ENCODE measurements at regions not wholly inside any gene's neighbourhood (a gene's known extent, or its start where the extent isn't known, plus 50 kb on each side); places are given as distances from the start of the nearest gene placed in this dataset.

GRCh38 chr18:56158676-56159075, 479.7 kb downstream of the TXNL1 start:
- H2AFZ ChIP-seq (ENCODE audit: control insufficient read depth, low read depth, low read length) = no peak overlapping the region
- ATAC-seq (no peak), FAIRE-seq (no peak), DNase-seq (ENCODE audit: low read depth, low spot score) (no peak)
- ChIA-PET CTCF (no interaction called here), RAD21 (ENCODE audit: unreplicated experiment) (no interaction called here), SMC1A (ENCODE audit: uncharacterized antibody, unreplicated experiment) (no interaction called here), POLR2A (no interaction called here)
- H3K36me3 ChIP-seq (ENCODE audit: control insufficient read depth in 2 of 2, insufficient read depth in 2 of 2, low read length in 1 of 2) = no peaks in the 10 kb centered on the region
- H3K9ac ChIP-seq (ENCODE audit: control insufficient read depth, insufficient read depth, low read length) = no peak overlapping the region
- H3K9me3 ChIP-seq (replicated peaks; ENCODE audit: control insufficient read depth, insufficient read depth, low read length) = no peaks in the 10 kb centered on the region
- no peaks in the 10 kb centered on the region for H3K4me1 ChIP-seq (ENCODE audit: control insufficient read depth, insufficient read depth, low read length)
- intact Hi-C loops (cut with micrococcal nuclease; ENCODE audit: unreplicated experiment) (no loop called here), in situ Hi-C loops (cut with MboI) (no loop called here)
- no peak for TF ChIP-seq RELA (IDR thresholded peaks at IDR 0.05; ENCODE audit: borderline replicate concordance, partially characterized antibody)
- no peak for TF ChIP-seq IRF4 (IDR thresholded peaks at IDR 0.05; ENCODE audit: low read depth, low read length)
- no peak for TF ChIP-seq GABPA (IDR thresholded peaks at IDR 0.05; ENCODE audit: low read depth)
- BruUV-seq (replicated peaks) = no TSS peak
- no peaks in the 10 kb centered on the region for H3K79me2 ChIP-seq (ENCODE audit: control insufficient read depth, insufficient read depth, low read length)
- no peak overlapping the region for H3K4me2 ChIP-seq (ENCODE audit: control insufficient read depth, insufficient read depth)
- no peak overlapping the region for H3K4me3 ChIP-seq
- no peaks in the 10 kb centered on the region for H3K27me3 ChIP-seq (replicated peaks in 1 of 2; ENCODE audit: control insufficient read depth in 2 of 2, insufficient read depth in 2 of 2, low read length in 1 of 2)
- no peaks in the 10 kb centered on the region for H4K20me1 ChIP-seq (ENCODE audit: control insufficient read depth, insufficient read depth)
- no peak overlapping the region for H3K27ac ChIP-seq (ENCODE audit: control insufficient read depth, insufficient read depth)

GRCh38 chr18:56157541-56157940, 480.9 kb downstream of the TXNL1 start:
- H2AFZ ChIP-seq (ENCODE audit: control insufficient read depth, low read depth, low read length) = no peak overlapping the region
- ChIA-PET POLR2A (no interaction called here), RAD21 (ENCODE audit: unreplicated experiment) (no interaction called here), SMC1A (ENCODE audit: uncharacterized antibody, unreplicated experiment) (no interaction called here), CTCF (no interaction called here)
- no TSS peak for BruUV-seq (replicated peaks)
- H3K4me2 ChIP-seq (ENCODE audit: control insufficient read depth, insufficient read depth) = no peak overlapping the region
- intact Hi-C loops (cut with micrococcal nuclease; ENCODE audit: unreplicated experiment) (no loop called here), in situ Hi-C loops (cut with MboI) (no loop called here)
- no peaks in the 10 kb centered on the region for H3K27me3 ChIP-seq (replicated peaks in 1 of 2; ENCODE audit: control insufficient read depth in 2 of 2, insufficient read depth in 2 of 2, low read length in 1 of 2)
- H3K4me1 ChIP-seq (ENCODE audit: control insufficient read depth, insufficient read depth, low read length) = no peaks in the 10 kb centered on the region
- H3K9me3 ChIP-seq (replicated peaks; ENCODE audit: control insufficient read depth, insufficient read depth, low read length) = no peaks in the 10 kb centered on the region
- DNase-seq (ENCODE audit: low read depth, low spot score) (no peak), FAIRE-seq (no peak), ATAC-seq (no peak)
- no peak overlapping the region for H3K4me3 ChIP-seq
- H3K9ac ChIP-seq (ENCODE audit: control insufficient read depth, insufficient read depth, low read length) = no peak overlapping the region
- no peaks in the 10 kb centered on the region for H3K36me3 ChIP-seq (ENCODE audit: control insufficient read depth in 2 of 2, insufficient read depth in 2 of 2, low read length in 1 of 2)
- H3K27ac ChIP-seq (ENCODE audit: control insufficient read depth, insufficient read depth) = no peak overlapping the region
- no peaks in the 10 kb centered on the region for H4K20me1 ChIP-seq (ENCODE audit: control insufficient read depth, insufficient read depth)
- no peaks in the 10 kb centered on the region for H3K79me2 ChIP-seq (ENCODE audit: control insufficient read depth, insufficient read depth, low read length)
- TF ChIP-seq E4F1 (IDR thresholded peaks at IDR 0.05; ENCODE audit: borderline replicate concordance, partially characterized antibody) = no peak
- no peak for TF ChIP-seq CBX5 (IDR thresholded peaks at IDR 0.05; ENCODE audit: low read depth)
- TF ChIP-seq PRDM15 (CRISPR knock-in tag; IDR thresholded peaks at IDR 0.05) = no peak
- no peak for TF ChIP-seq ZBTB33 (IDR thresholded peaks at IDR 0.05)
- TF ChIP-seq MYB (IDR thresholded peaks at IDR 0.05; ENCODE audit: borderline replicate concordance, low read depth, low read length) = no peak
- TF ChIP-seq, protein P1, sequence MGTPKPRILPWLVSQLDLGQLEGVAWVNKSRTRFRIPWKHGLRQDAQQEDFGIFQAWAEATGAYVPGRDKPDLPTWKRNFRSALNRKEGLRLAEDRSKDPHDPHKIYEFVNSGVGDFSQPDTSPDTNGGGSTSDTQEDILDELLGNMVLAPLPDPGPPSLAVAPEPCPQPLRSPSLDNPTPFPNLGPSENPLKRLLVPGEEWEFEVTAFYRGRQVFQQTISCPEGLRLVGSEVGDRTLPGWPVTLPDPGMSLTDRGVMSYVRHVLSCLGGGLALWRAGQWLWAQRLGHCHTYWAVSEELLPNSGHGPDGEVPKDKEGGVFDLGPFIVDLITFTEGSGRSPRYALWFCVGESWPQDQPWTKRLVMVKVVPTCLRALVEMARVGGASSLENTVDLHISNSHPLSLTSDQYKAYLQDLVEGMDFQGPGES (IDR thresholded peaks at IDR 0.05) = no peak
- no peak for TF ChIP-seq SREBF1 (IDR thresholded peaks at IDR 0.05; ENCODE audit: low read length)
- no peak for TF ChIP-seq TCF12 (IDR thresholded peaks at IDR 0.05; ENCODE audit: low read depth, low read length)
